GM03348 (cell line): ENCODE measurements at regions not wholly inside any gene's neighbourhood (a gene's known extent, or its start where the extent isn't known, plus 50 kb on each side); places are given as distances from the start of the nearest gene placed in this dataset.
A peak's percentile ranks its signal among the peaks of the same experiment; 100 is the strongest.

Source experiments
- DNase-seq: peaks from one replicate; pipeline ENCODE4 v3.0.0; 2012; ENCODE audit warnings: low spot score

- no peak for DNase-seq
Observed at GRCh38 chr4:151935411-151935810, 174.6 kb upstream of the GATB start.

GRCh38 chr4:151934766-151935165 is 174.0 kb upstream of the GATB start:
- no peak for DNase-seq

- DNase-seq: no peak
Observed at GRCh38 chr4:151933122-151933827, 172.5 kb upstream of the GATB start.

GRCh38 chr4:151931563-151931962 is 170.8 kb upstream of the GATB start:
- no peak for DNase-seq

- no peak for DNase-seq
Observed at GRCh38 chr4:151930372-151930771, 169.6 kb upstream of the GATB start.

GRCh38 chr4:151928112-151928511 is 167.3 kb upstream of the GATB start:
- no peak for DNase-seq

GRCh38 chr4:151922811-151923210 is 162.0 kb upstream of the GATB start:
- no peak for DNase-seq

- peak; percentile 23 for DNase-seq
Observed at GRCh38 chr4:151922306-151922705, 161.5 kb upstream of the GATB start.

- DNase-seq: peak; percentile 46
Observed at GRCh38 chr4:151921811-151922210, 161.0 kb upstream of the GATB start.

GRCh38 chr4:151921386-151921785 is 160.6 kb upstream of the GATB start:
- DNase-seq: peak; percentile 26

- no peak for DNase-seq
Observed at GRCh38 chr4:151917145-151917734, 156.4 kb upstream of the GATB start.

- no peak for DNase-seq
Observed at GRCh38 chr4:151912632-151913031, 151.8 kb upstream of the GATB start.

GRCh38 chr4:151911970-151912369 is 151.2 kb upstream of the GATB start:
- no peak for DNase-seq

GRCh38 chr4:151908734-151909497 is 148.1 kb upstream of the GATB start:
- DNase-seq: no peak

GRCh38 chr4:151908201-151908600 is 147.4 kb upstream of the GATB start:
- no peak for DNase-seq

GRCh38 chr4:151906438-151906837 is 145.6 kb upstream of the GATB start:
- no peak for DNase-seq

- DNase-seq: no peak
Observed at GRCh38 chr4:151905197-151905596, 144.4 kb upstream of the GATB start.

- no peak for DNase-seq
Observed at GRCh38 chr4:151901631-151902030, 140.8 kb upstream of the GATB start.

GRCh38 chr4:151896880-151897279 is 136.1 kb upstream of the GATB start:
- DNase-seq: no peak

- no peak for DNase-seq
Observed at GRCh38 chr4:151895671-151896070, 134.9 kb upstream of the GATB start.

GRCh38 chr4:151894246-151894645 is 133.4 kb upstream of the GATB start:
- DNase-seq: no peak

GRCh38 chr4:151888367-151888866 is 127.6 kb upstream of the GATB start:
- DNase-seq: no peak

- DNase-seq: no peak
Observed at GRCh38 chr4:151887816-151888180, 127.0 kb upstream of the GATB start.
